Retina (tissue), 1 donor: ENCODE measurements at regions not wholly inside any gene's neighbourhood (a gene's known extent, or its start where the extent isn't known, plus 50 kb on each side); places are given as distances from the start of the nearest gene placed in this dataset.
"Not testable (repeated sequence)": the region's sequence is repeated elsewhere in the genome, so short reads cannot be mapped to it uniquely, and the experiment has no call there.

Experiments used
- DNase-seq: peaks from one replicate; pipeline ENCODE4 v3.0.0-alpha.2; 2016

DNA sequence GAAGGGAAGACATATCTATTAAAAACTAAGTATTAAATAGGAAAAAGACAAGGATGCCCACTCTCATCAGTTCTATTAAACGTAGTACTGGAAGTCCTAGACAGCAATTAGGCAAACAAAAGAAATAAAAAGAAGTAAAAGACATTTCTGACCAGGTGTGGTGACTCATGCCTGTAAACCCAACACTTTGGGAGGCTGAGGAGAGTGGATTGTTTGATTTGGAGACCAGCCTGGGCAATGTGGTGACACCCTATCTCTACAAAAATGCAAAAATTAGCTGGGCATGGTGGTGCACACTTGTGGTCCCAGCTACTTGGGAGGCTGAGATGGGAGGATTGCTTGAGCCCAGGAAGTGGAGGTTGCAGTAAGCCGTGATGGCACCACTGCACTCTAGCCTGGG lies 1071.8 kb downstream of the FAT4 start:
- DNase-seq: no peak

- no peak for DNase-seq
Measured at GRCh38 chr4:126395664-126396063, 1080.9 kb downstream of the FAT4 start.

- no peak for DNase-seq
Measured at GRCh38 chr4:126396121-126396520, 1081.4 kb downstream of the FAT4 start.

GRCh38 chr4:126396703-126397102 lies 1081.9 kb downstream of the FAT4 start:
- no peak for DNase-seq

GRCh38 chr4:126404549-126404948 lies 1089.8 kb downstream of the FAT4 start:
- no peak for DNase-seq

GRCh38 chr4:126405369-126405982 lies 1090.7 kb downstream of the FAT4 start:
- DNase-seq: no peak

- no peak for DNase-seq
Measured at GRCh38 chr4:126409746-126410145, 1095.0 kb downstream of the FAT4 start.

DNA sequence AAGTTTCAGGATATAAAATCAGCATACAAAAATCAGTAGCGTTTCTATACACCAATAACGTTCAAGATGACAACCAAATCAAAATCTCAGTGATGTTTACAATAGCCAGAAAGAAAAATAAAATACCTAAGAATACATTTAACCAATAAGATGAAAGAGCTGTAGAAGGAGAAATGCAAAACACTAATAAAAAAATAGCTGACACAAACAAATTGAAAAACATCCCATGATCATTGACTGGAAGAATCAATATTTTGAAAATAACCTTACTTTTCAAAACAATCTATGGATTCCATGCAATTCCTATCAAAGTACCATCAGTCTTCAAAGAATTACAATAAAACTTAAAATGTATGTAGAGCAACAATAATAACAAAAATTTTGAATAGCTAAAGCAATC lies 1096.3 kb downstream of the FAT4 start:
- DNase-seq: no peak

DNA sequence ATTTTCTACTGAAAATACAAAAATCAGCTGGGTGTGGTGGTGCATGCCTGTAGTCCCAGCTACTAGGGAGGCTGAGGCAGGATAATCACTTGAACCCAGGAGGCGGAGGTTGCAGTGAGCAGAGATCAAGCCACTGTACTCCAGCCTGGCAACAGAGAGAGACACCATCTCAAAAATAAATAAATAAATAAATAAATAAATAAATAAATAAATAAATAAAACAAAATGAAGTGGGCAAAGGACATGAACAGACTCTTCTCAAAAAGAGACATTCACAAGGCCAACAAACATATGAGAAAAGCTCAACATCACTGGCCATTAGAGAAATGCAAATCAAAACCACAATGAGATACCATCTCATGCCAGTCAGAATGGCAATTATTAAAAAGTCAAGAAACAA lies 1097.6 kb downstream of the FAT4 start:
- DNase-seq: not testable (repeated sequence)

- DNase-seq: no peak
Measured at GRCh38 chr4:126414741-126415140, 1100.0 kb downstream of the FAT4 start.

DNA sequence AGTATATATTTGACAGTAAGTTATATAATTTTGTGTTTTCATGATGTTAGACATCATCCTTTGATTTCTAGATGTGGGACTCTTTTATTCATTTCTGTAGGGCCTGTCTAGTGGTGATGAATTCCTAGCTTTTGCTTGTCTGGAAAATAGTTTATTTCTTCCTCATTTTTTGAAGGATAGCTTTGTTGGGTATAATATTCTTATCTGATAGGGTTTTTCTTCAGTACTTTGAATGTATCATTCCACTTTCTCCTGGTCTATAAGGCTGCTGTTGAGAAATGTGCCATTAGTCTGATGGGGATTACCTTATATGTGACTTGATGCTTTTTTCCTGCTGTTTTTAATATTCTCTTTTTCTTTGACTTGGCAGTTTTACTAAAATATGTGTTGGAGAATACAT lies 1104.5 kb downstream of the FAT4 start:
- DNase-seq: no peak

GRCh38 chr4:126427853-126428252 lies 1113.1 kb downstream of the FAT4 start:
- DNase-seq: no peak

GRCh38 chr4:126431049-126431448 lies 1116.3 kb downstream of the FAT4 start:
- no peak for DNase-seq

GRCh38 chr4:126435491-126435890 lies 1120.7 kb downstream of the FAT4 start:
- no peak for DNase-seq

DNA sequence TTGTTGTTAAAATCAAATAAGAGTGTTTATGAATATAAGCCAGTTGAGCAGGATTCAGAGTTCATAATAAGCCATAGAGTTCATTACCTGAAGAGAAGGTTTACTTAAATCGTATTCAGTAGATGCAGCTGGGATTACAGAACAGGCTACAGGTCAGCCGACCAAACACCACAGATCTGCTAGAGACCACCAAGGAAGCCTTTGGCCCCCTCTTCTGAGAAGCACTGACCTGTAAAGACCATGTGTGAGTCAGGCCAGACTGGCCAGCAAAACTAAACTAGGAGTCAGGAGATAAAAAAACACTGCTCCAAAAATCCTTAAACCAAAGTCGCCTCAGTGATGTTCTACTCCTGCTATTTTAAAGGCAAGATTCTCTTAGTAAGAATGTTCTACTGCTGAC lies 1125.5 kb downstream of the FAT4 start:
- DNase-seq: no peak

DNA sequence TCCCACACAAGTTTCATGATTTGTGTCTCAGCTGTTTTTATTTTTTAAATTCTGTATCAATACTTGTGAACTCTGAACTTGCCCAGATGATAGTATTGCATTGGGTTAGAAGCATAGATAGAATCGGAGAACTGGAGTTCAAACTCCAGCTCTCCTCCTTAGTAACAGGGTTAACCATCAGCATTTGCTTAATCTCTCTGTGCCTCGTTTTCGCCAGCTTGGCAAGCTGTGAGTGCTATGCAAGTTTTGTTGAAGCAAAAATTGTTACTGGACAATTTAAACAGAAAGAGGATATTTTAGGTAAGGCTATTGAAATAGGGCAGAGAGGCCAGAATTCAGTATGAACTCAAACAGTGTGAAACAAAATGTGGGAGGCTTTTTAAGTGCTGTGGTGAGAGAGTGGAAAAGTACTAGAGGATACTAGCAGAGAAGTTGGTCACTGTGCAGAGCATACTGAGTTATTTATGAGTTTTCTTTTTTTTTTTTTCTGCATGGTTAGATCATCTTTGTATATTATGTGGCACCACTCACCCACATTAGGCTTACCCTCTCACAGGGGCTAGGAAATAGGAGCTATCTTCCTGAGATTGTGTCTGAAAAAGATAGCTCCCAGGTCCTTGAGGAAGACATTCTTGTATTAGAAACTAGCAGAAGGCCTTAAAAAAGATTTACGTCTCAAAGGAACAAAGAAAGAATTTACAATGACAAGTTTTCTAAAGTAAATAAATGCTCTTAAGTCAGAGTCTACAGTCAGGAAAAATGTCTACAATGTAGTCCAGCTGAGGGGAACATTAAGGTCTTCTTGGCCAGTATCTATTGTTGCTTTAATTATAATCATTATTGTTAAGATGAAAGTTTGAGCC lies 1126.6 kb downstream of the FAT4 start:
- no peak for DNase-seq

DNA sequence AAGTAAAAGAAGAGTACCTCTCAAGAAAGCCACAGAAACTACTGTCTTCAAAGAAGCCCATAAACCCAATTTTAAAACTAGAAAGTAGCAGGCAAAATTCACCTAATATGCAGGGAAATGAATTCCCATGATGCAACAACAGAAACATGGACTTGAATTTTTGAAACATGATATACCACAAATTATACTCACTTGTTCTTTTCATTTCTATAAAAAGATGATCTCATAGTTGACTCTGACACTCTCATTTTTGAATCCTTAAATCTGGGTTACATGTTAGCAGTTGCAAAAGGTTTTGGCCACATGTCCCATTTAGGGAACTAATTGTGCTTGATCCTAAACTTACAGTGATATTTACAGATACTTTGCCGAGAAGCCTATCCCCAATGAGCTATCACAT lies 1130.8 kb downstream of the FAT4 start:
- DNase-seq: no peak

DNA sequence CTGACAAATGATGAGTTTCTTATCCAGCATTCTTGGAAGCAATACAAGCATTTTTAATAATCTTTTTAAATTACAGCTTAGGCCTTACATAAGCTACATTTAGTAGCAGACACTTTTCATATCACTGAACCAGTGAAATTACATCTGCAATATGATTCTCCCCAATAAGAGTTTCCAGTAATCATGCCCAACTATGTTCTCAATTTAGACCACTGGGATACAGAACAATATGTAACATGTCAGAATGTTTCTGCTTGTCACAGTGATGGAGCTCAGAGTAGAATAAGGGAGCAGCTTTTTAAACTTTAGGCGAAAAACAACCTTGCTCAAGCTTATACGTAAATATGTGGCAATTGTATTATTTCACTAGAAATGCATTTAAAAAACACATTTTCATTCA lies 1132.2 kb downstream of the FAT4 start:
- no peak for DNase-seq

DNA sequence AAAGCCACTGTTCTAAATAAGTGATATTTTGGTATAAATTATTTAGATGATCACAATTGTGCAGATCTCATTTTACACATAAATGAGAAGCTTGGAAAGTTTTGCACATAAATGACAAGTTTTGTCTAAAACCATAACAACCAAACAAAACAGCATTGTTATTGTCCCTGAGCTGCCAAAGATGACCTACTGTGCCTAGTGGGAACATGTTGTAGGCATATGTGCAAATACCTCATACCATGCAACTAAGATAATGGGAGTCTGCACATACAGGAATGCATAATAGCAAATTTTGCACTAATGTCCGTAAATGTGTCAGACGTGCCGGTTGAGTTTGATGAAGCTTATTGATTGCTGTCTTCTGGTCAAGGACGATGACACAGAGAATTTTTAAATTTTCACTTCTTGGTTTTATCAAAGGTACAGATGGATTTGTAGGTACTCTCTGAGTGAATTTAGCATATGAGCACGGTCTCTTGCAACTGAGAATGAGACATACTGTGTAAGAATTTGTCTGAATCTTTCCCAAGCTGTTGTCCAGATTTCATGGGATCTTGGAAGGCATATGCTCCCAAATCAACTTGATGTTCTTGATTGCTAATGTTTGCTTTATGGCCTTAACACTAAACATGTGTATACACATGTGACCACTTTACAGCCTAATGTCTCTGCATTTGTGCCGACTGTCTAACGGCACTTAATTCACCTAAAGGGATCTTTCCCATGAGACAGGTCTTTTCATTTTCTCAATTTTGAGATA lies 1133.5 kb downstream of the FAT4 start:
- no peak for DNase-seq

GRCh38 chr4:126451237-126451873 lies 1136.6 kb downstream of the FAT4 start:
- DNase-seq: no peak

GRCh38 chr4:126455865-126456264 lies 1141.1 kb downstream of the FAT4 start:
- DNase-seq: no peak

GRCh38 chr4:126458993-126459392 lies 1144.2 kb downstream of the FAT4 start:
- DNase-seq: no peak

DNA sequence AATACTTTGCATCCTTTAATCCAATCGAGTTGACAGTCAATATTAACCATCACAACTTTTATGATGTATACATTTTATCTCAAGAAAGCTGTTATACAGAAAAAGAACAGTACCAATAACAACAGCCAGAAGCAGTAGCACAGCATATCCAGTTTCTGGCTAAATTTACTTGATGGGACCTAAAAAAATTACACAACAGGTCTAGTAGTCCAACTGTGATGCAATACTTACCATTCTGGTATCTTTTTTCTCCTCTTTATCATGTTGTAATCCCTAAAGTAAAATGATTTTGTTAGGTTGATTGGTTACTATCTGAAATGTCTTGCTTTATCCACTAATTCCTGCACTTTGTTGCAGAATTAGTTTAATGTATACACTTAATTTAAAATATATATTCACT lies 1150.6 kb downstream of the FAT4 start:
- no peak for DNase-seq
